ENCODE measurements at regions not wholly inside any gene's neighbourhood (a gene's known extent, or its start where the extent isn't known, plus 50 kb on each side); places are given as distances from the start of the nearest gene placed in this dataset.

GRCh38 chr22:46058591-46059519, 81.9 kb upstream of the WNT7B start:
- Histone ChIP-seq H3K27me3 (no peaks in the 10 kb centered on the region), H3K4me1 (peaks cover 87% of the 10 kb centered on the region), H3K4me3 (no peak overlapping the region), H3K9me3 (no peaks in the 10 kb centered on the region), H3K27ac (peak overlapping the region; percentile 68 to 100 (median 98)), H3K36me3 (replicated peaks in 1 of 2; ENCODE audit: insufficient read depth in 1 of 2, low read depth in 2 of 2) (no peaks in the 10 kb centered on the region)
- no peak for ATAC-seq
- TF ChIP-seq POLR2A (IDR thresholded peaks at IDR 0.05): no peak
- TF ChIP-seq CTCF (IDR thresholded peaks at IDR 0.05): no peak
- intact Hi-C loops (cut with DNase I): no loop called here
- peak; percentile 3 to 22 (median 19) for DNase-seq
- WGBS, 2 donors: 63 to 73% methylated on average over 21 to 25 of the region's 25 CpGs

- Histone ChIP-seq H3K9me3 (no peaks in the 10 kb centered on the region), H3K4me1 (peaks cover 92% of the 10 kb centered on the region), H3K27ac (peak overlapping the region; percentile 30 to 100 (median 100)), H3K36me3 (replicated peaks in 1 of 2; ENCODE audit: insufficient read depth in 1 of 2, low read depth in 2 of 2) (no peaks in the 10 kb centered on the region), H3K27me3 (no peaks in the 10 kb centered on the region), H3K4me3 (no peak overlapping the region)
- intact Hi-C loops (cut with DNase I): no loop called here
- no peak for ATAC-seq
- TF ChIP-seq POLR2A (IDR thresholded peaks at IDR 0.05): no peak
- TF ChIP-seq CTCF (IDR thresholded peaks at IDR 0.05): no peak
- DNase-seq: peak in 2 of 4 donors; percentile 10 to 12
- WGBS, 2 donors: 70 to 72% methylated on average over 14 of the region's 14 CpGs
Observed at GRCh38 chr22:46060292-46061123, 83.5 kb upstream of the WNT7B start.

- no peak for ATAC-seq
- Histone ChIP-seq H3K9me3 (no peaks in the 10 kb centered on the region), H3K4me3 (no peak overlapping the region), H3K27ac (peak overlapping the region in 3 of 4 donors; percentile 100), H3K27me3 (no peaks in the 10 kb centered on the region), H3K36me3 (replicated peaks in 1 of 2; ENCODE audit: insufficient read depth in 1 of 2, low read depth in 2 of 2) (no peaks in the 10 kb centered on the region), H3K4me1 (peaks cover 91% of the 10 kb centered on the region)
- intact Hi-C loops (cut with DNase I): no loop called here
- peak in 1 of 4 donors; percentile 8 for DNase-seq
- TF ChIP-seq POLR2A (IDR thresholded peaks at IDR 0.05) (no peak), CTCF (IDR thresholded peaks at IDR 0.05) (no peak)
- 56 to 72% methylated on average over 30 to 32 of the region's 38 CpGs for WGBS, 2 donors
Observed at GRCh38 chr22:46061124-46061500, 84.2 kb upstream of the WNT7B start.

- TF ChIP-seq POLR2A (IDR thresholded peaks at IDR 0.05) (no peak), CTCF (IDR thresholded peaks at IDR 0.05) (no peak)
- Histone ChIP-seq H3K36me3 (replicated peaks in 1 of 2; ENCODE audit: insufficient read depth in 1 of 2, low read depth in 2 of 2) (no peaks in the 10 kb centered on the region), H3K27me3 (no peaks in the 10 kb centered on the region), H3K4me1 (peaks cover 91% of the 10 kb centered on the region), H3K27ac (peak overlapping the region in 3 of 4 donors; percentile 100), H3K4me3 (no peak overlapping the region), H3K9me3 (no peaks in the 10 kb centered on the region)
- intact Hi-C loops (cut with DNase I): no loop called here
- ATAC-seq (no peak), DNase-seq (peak in 3 of 4 donors; percentile 16 to 23 (median 16))
- 67 to 88% methylated on average over 30 to 51 of the region's 79 CpGs for WGBS, 2 donors
Observed at GRCh38 chr22:46061501-46062231, 84.7 kb upstream of the WNT7B start.
